ENCODE measurements at regions not wholly inside any gene's neighbourhood (a gene's known extent, or its start where the extent isn't known, plus 50 kb on each side); places are given as distances from the start of the nearest gene placed in this dataset.
A peak's percentile ranks its signal among the peaks of the same experiment; 100 is the strongest.

GRCh38 chr1:82775406-82776000 lies 974.8 kb downstream of the ADGRL2 start:
- Histone ChIP-seq H3K27ac (no peak overlapping the region), H3K9me3 (peaks cover 0 to 5% (median 0%) of the 10 kb centered on the region in 3 donors), H3K36me3 (no peaks in the 10 kb centered on the region), H3K4me3 (no peak overlapping the region), H3K27me3 (no peaks in the 10 kb centered on the region), H3K4me1 (no peaks in the 10 kb centered on the region)
- 78 to 82% methylated on average over 12 of the region's 12 CpGs for WGBS, 2 donors
- TF ChIP-seq POLR2A (IDR thresholded peaks at IDR 0.05): no peak
- peak in 2 of 6 experiments; percentile 32 to 62 for TF ChIP-seq CTCF (IDR thresholded peaks at IDR 0.05)
- intact Hi-C loops (cut with DNase I): no loop called here
- DNase-seq: no peak

DNA sequence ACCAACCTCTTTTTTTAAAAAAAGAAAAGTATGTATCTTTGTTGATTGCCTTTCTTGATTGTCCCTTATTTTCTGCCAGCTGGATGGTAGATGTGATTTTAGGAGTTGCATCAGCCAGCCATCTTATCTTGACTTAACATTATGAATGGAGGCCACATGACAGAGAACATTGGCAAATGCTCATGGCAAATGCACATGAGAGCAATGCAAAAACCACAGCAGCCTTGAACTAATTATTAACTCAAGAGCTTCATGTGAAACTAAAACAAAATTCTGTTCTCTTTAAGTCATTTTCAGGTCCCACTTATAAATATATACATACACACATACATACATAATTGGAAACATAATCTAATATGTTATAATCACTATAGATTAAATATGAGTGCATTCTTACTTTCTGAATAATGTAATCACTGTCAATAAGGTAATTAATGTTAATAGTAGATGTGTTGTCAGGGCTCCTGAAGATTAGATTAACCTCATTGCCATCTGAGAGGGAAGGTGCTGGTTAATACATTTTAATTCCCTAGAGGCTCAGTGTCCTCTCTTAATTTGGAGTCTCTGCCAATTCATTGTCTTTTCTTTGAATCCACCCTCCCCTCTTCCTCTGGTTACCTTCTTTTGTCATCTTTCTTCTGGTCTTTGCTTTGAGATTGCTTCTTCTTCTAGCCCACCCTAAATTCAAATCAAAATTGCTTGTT lies 962.2 kb downstream of the ADGRL2 start:
- no peaks in the 10 kb centered on the region for H3K36me3 ChIP-seq
- intact Hi-C loops (cut with DNase I): no loop called here
- no peaks in the 10 kb centered on the region for H3K4me1 ChIP-seq
- H3K27ac ChIP-seq: no peak overlapping the region
- H3K9me3 ChIP-seq: no peaks in the 10 kb centered on the region
- TF ChIP-seq POLR2A (IDR thresholded peaks at IDR 0.05) (no peak), CTCF (IDR thresholded peaks at IDR 0.05) (no peak)
- DNase-seq: no peak
- no peak overlapping the region for H3K4me3 ChIP-seq
- H3K27me3 ChIP-seq: no peaks in the 10 kb centered on the region

DNA sequence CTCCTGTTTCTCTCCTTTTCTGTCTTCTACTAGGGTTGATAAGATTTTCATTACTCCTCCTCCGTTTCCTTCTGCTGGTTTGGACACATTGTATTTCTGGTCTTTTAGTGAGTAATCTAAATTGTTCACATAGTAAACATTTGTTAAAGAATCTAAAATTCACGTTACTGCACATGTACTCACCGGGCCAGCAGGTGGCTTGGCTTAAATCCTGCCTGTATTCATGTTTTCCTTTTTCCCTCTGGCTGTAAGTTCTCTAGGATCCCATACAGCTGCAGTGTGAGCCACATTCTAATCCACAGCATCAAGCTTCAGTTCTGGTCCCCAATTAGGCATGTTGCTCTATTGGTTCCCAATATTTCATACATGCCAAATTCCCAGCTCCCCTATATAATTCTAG lies 958.3 kb downstream of the ADGRL2 start:
- TF ChIP-seq POLR2A (IDR thresholded peaks at IDR 0.05) (no peak), CTCF (IDR thresholded peaks at IDR 0.05) (no peak)
- intact Hi-C loops (cut with DNase I): no loop called here
- Histone ChIP-seq H3K9me3 (no peaks in the 10 kb centered on the region), H3K4me1 (no peaks in the 10 kb centered on the region), H3K27me3 (no peaks in the 10 kb centered on the region), H3K36me3 (no peaks in the 10 kb centered on the region), H3K27ac (no peak overlapping the region), H3K4me3 (no peak overlapping the region)
- WGBS, 2 donors: 26 to 49% methylated on average over 3 of the region's 3 CpGs
- DNase-seq: no peak

DNA sequence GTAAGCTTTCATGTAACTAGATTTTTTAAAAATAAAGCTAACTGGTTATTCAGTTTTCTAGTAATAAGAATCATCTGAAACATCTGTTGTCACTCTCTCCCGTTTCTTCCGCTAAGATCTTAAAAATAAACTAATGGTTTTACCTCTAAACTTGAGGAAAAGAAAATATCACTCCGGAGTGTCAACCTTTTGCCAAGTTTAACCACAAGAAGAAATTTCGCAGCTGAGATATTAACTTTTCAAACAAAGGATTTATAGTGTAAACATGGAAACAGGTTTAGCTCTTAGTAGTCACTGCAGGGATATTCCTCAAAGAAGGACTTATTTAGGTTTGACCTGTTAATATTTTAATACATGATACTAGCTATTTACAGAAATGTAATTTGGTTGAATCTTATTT lies 954.9 kb downstream of the ADGRL2 start:
- Histone ChIP-seq H3K4me1 (no peaks in the 10 kb centered on the region), H3K36me3 (no peaks in the 10 kb centered on the region), H3K27me3 (no peaks in the 10 kb centered on the region), H3K4me3 (no peak overlapping the region), H3K9me3 (no peaks in the 10 kb centered on the region), H3K27ac (no peak overlapping the region)
- TF ChIP-seq CTCF (IDR thresholded peaks at IDR 0.05) (no peak), POLR2A (IDR thresholded peaks at IDR 0.05) (no peak)
- intact Hi-C loops (cut with DNase I): no loop called here
- no peak for DNase-seq
- 35% methylated on average over 4 of the region's 4 CpGs for WGBS, 2 donors

DNA sequence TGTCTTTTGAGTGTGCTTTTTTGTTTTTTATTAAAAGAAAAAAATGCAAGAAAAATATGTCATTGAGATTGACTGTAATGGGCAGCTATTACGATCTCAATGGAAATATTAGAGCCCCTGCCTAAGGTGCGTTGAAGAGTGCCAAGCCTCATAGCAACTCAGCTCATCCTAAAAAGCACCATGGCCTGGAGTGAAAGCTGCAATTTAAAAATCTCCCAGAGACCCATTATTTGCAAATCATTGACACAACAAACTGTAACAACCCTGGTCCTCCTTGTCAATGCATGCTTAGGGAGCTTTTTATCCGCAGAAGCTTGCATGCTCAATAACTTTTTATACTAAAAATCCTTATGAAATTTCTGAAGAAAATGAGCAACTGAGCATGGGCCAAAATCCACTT lies 954.5 kb downstream of the ADGRL2 start:
- intact Hi-C loops (cut with DNase I): no loop called here
- H3K9me3 ChIP-seq: no peaks in the 10 kb centered on the region
- no peak for DNase-seq
- H3K4me1 ChIP-seq: no peaks in the 10 kb centered on the region
- no peak overlapping the region for H3K4me3 ChIP-seq
- no peak overlapping the region for H3K27ac ChIP-seq
- no peaks in the 10 kb centered on the region for H3K27me3 ChIP-seq
- WGBS, 2 donors: 85 to 89% methylated on average over 3 of the region's 3 CpGs
- no peaks in the 10 kb centered on the region for H3K36me3 ChIP-seq
- TF ChIP-seq POLR2A (IDR thresholded peaks at IDR 0.05): no peak
- no peak for TF ChIP-seq CTCF (IDR thresholded peaks at IDR 0.05)
